ENCODE measurements at regions not wholly inside any gene's neighbourhood (a gene's known extent, or its start where the extent isn't known, plus 50 kb on each side); places are given as distances from the start of the nearest gene placed in this dataset.

DNA sequence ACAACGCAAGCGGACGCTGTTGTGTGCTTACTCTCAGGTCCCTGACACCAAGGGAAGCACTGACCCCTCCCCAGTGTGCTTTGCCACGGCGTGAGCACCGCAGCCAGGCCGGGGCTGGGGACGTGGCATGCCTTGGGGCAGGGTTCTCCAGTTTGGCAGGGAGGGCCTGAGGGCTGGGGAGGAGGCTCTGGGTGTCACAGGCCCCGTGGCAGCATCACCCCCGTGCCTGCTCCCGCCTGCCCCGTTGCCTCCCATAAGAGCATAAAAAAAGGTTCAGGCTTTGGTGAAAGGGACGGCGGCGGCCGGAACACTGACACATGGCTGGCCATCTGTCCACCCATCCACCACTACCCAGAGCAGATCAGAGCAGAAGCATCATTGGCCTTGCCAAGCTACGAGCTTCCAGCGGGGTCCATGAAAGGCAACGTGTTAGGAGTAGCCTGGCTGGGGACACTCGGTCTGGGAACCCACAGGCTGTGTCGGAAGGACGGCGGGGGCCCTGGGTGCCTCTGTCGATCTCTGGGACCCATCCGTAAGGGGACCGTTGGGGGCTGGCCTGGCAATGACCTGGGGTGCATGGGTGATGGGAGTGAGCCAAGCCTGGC is 183.0 kb downstream of the IGLL1 start:
- ATAC-seq (ENCODE audit: insufficient read depth, low FRiP score) (no peak), DNase-seq (no peak)
- no peak overlapping the region for H3K9ac ChIP-seq (ENCODE audit: insufficient read depth in 1 of 2, low read length in 2 of 2)
- no peak overlapping the region for H3K4me3 ChIP-seq
- no peaks in the 10 kb centered on the region for H3K9me3 ChIP-seq (ENCODE audit: control insufficient read depth in 4 of 4, insufficient read depth in 3 of 4, low read length in 3 of 4)
- 91 to 93% methylated on average over 26 of the region's 26 CpGs for WGBS, 2 donors
- no peaks in the 10 kb centered on the region for H3K36me3 ChIP-seq (ENCODE audit: control insufficient read depth in 4 of 4, insufficient read depth in 4 of 4, low read length in 4 of 4)
- TF ChIP-seq, protein P1, sequence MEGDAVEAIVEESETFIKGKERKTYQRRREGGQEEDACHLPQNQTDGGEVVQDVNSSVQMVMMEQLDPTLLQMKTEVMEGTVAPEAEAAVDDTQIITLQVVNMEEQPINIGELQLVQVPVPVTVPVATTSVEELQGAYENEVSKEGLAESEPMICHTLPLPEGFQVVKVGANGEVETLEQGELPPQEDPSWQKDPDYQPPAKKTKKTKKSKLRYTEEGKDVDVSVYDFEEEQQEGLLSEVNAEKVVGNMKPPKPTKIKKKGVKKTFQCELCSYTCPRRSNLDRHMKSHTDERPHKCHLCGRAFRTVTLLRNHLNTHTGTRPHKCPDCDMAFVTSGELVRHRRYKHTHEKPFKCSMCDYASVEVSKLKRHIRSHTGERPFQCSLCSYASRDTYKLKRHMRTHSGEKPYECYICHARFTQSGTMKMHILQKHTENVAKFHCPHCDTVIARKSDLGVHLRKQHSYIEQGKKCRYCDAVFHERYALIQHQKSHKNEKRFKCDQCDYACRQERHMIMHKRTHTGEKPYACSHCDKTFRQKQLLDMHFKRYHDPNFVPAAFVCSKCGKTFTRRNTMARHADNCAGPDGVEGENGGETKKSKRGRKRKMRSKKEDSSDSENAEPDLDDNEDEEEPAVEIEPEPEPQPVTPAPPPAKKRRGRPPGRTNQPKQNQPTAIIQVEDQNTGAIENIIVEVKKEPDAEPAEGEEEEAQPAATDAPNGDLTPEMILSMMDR (IDR thresholded peaks at IDR 0.05; ENCODE audit: control extremely low read depth, extremely low read depth), result no peak
- H3K27me3 ChIP-seq (ENCODE audit: control insufficient read depth in 3 of 3, insufficient read depth in 3 of 3, low read length in 2 of 3), result no peaks in the 10 kb centered on the region
- H3K4me1 ChIP-seq (ENCODE audit: control insufficient read depth in 5 of 5, insufficient read depth in 5 of 5, low read length in 5 of 5), result no peaks in the 10 kb centered on the region
- H3K27ac ChIP-seq (ENCODE audit: low read depth in 1 of 2, low read length in 1 of 2), result no peak overlapping the region

GRCh38 chr22:23396362-23397007 is 183.6 kb downstream of the IGLL1 start:
- DNase-seq, result no peak
- TF ChIP-seq, protein P1 (IDR thresholded peaks at IDR 0.05; ENCODE audit: control extremely low read depth, extremely low read depth), result no peak
- Histone ChIP-seq H3K4me1 (ENCODE audit: control insufficient read depth in 5 of 5, insufficient read depth in 5 of 5, low read length in 5 of 5) (no peaks in the 10 kb centered on the region), H3K36me3 (ENCODE audit: control insufficient read depth in 4 of 4, insufficient read depth in 4 of 4, low read length in 4 of 4) (no peaks in the 10 kb centered on the region), H3K27me3 (ENCODE audit: control insufficient read depth in 3 of 3, insufficient read depth in 3 of 3, low read length in 2 of 3) (no peaks in the 10 kb centered on the region), H3K4me3 (no peak overlapping the region), H3K27ac (ENCODE audit: low read depth in 1 of 2, low read length in 1 of 2) (no peak overlapping the region), H3K9ac (ENCODE audit: insufficient read depth in 1 of 2, low read length in 2 of 2) (no peak overlapping the region), H3K9me3 (ENCODE audit: control insufficient read depth in 4 of 4, insufficient read depth in 3 of 4, low read length in 3 of 4) (no peaks in the 10 kb centered on the region)
- WGBS, 2 donors, result 77 to 87% methylated on average over 8 of the region's 8 CpGs
- ATAC-seq (ENCODE audit: insufficient read depth, low FRiP score), result no peak

- no peaks in the 10 kb centered on the region for H3K27me3 ChIP-seq (ENCODE audit: control insufficient read depth in 3 of 3, insufficient read depth in 3 of 3, low read length in 2 of 3)
- H3K4me1 ChIP-seq (ENCODE audit: control insufficient read depth in 5 of 5, insufficient read depth in 5 of 5, low read length in 5 of 5), result no peaks in the 10 kb centered on the region
- DNase-seq (no peak), ATAC-seq (ENCODE audit: insufficient read depth, low FRiP score) (no peak)
- no peak overlapping the region for H3K27ac ChIP-seq (ENCODE audit: low read depth in 1 of 2, low read length in 1 of 2)
- H3K36me3 ChIP-seq (ENCODE audit: control insufficient read depth in 4 of 4, insufficient read depth in 4 of 4, low read length in 4 of 4), result no peaks in the 10 kb centered on the region
- WGBS, 2 donors, result 69 to 80% methylated on average over 13 to 14 of the region's 14 CpGs
- H3K4me3 ChIP-seq, result no peak overlapping the region
- TF ChIP-seq, protein P1 (IDR thresholded peaks at IDR 0.05; ENCODE audit: control extremely low read depth, extremely low read depth), result no peak
- H3K9me3 ChIP-seq (ENCODE audit: control insufficient read depth in 4 of 4, insufficient read depth in 3 of 4, low read length in 3 of 4), result no peaks in the 10 kb centered on the region
- no peak overlapping the region for H3K9ac ChIP-seq (ENCODE audit: insufficient read depth in 1 of 2, low read length in 2 of 2)
Measured at GRCh38 chr22:23395530-23396361, 184.3 kb downstream of the IGLL1 start.

Measured in lung (tissue), 11 donors.